ENCODE measurements at regions not wholly inside any gene's neighbourhood (a gene's known extent, or its start where the extent isn't known, plus 50 kb on each side); places are given as distances from the start of the nearest gene placed in this dataset.

- no peaks in the 10 kb centered on the region for H3K9me3 ChIP-seq (ENCODE audit: severe bottlenecking)
- DNase-seq = no peak
- no peaks in the 10 kb centered on the region for H3K27me3 ChIP-seq (ENCODE audit: insufficient read depth, low read depth, severe bottlenecking)
- H3K36me3 ChIP-seq = no peaks in the 10 kb centered on the region
- H3K4me3 ChIP-seq (ENCODE audit: low read depth, low read length) = no peak overlapping the region
- TF ChIP-seq CTCF (IDR thresholded peaks at IDR 0.05; ENCODE audit: low read depth, low read length) = no peak
- H3K27ac ChIP-seq = no peak overlapping the region
These were observed 750.9 kb upstream of the GOT2 start for GRCh38 chr16:59484833-59485516.

- Histone ChIP-seq H3K27ac (no peak overlapping the region), H3K9me3 (ENCODE audit: severe bottlenecking) (no peaks in the 10 kb centered on the region), H3K36me3 (no peaks in the 10 kb centered on the region), H3K27me3 (ENCODE audit: insufficient read depth, low read depth, severe bottlenecking) (no peaks in the 10 kb centered on the region), H3K4me3 (ENCODE audit: low read depth, low read length) (no peak overlapping the region)
- no peak for DNase-seq
- TF ChIP-seq CTCF (IDR thresholded peaks at IDR 0.05; ENCODE audit: low read depth, low read length) = no peak
These were observed 744.7 kb upstream of the GOT2 start for GRCh38 chr16:59478838-59479237.

GRCh38 chr16:59470556-59470955 is 736.4 kb upstream of the GOT2 start:
- DNase-seq = no peak

GRCh38 chr16:59469266-59469665 is 735.1 kb upstream of the GOT2 start:
- H3K27ac ChIP-seq = no peak overlapping the region
- H3K9me3 ChIP-seq (ENCODE audit: severe bottlenecking) = no peaks in the 10 kb centered on the region
- H3K36me3 ChIP-seq = no peaks in the 10 kb centered on the region
- no peak overlapping the region for H3K4me3 ChIP-seq (ENCODE audit: low read depth, low read length)
- DNase-seq = no peak
- H3K27me3 ChIP-seq (ENCODE audit: insufficient read depth, low read depth, severe bottlenecking) = no peaks in the 10 kb centered on the region
- TF ChIP-seq CTCF (IDR thresholded peaks at IDR 0.05; ENCODE audit: low read depth, low read length) = no peak

More at GRCh38 chr16:59470556-59470955, 736.4 kb upstream of the GOT2 start:
- H3K36me3 ChIP-seq = no peaks in the 10 kb centered on the region
- no peaks in the 10 kb centered on the region for H3K9me3 ChIP-seq (ENCODE audit: severe bottlenecking)
- TF ChIP-seq CTCF (IDR thresholded peaks at IDR 0.05; ENCODE audit: low read depth, low read length) = no peak
- no peak overlapping the region for H3K4me3 ChIP-seq (ENCODE audit: low read depth, low read length)
- H3K27ac ChIP-seq = no peak overlapping the region
- no peaks in the 10 kb centered on the region for H3K27me3 ChIP-seq (ENCODE audit: insufficient read depth, low read depth, severe bottlenecking)

- no peak overlapping the region for H3K27ac ChIP-seq
- no peak overlapping the region for H3K4me3 ChIP-seq (ENCODE audit: low read depth, low read length)
- no peak for DNase-seq
- no peaks in the 10 kb centered on the region for H3K27me3 ChIP-seq (ENCODE audit: insufficient read depth, low read depth, severe bottlenecking)
- no peaks in the 10 kb centered on the region for H3K36me3 ChIP-seq
- H3K9me3 ChIP-seq (ENCODE audit: severe bottlenecking) = no peaks in the 10 kb centered on the region
- no peak for TF ChIP-seq CTCF (IDR thresholded peaks at IDR 0.05; ENCODE audit: low read depth, low read length)
These were observed 729.7 kb upstream of the GOT2 start for GRCh38 chr16:59463776-59464175.

- no peak for DNase-seq
- no peak for TF ChIP-seq CTCF (IDR thresholded peaks at IDR 0.05; ENCODE audit: low read depth, low read length)
- Histone ChIP-seq H3K27me3 (ENCODE audit: insufficient read depth, low read depth, severe bottlenecking) (no peaks in the 10 kb centered on the region), H3K4me3 (ENCODE audit: low read depth, low read length) (no peak overlapping the region), H3K27ac (no peak overlapping the region), H3K9me3 (ENCODE audit: severe bottlenecking) (no peaks in the 10 kb centered on the region), H3K36me3 (no peaks in the 10 kb centered on the region)
These were observed 725.7 kb upstream of the GOT2 start for GRCh38 chr16:59459806-59460205.

All from WERI-Rb-1 (cell line).